SK-N-MC (cell line): ENCODE measurements at regions not wholly inside any gene's neighbourhood (a gene's known extent, or its start where the extent isn't known, plus 50 kb on each side); places are given as distances from the start of the nearest gene placed in this dataset.
"Not testable (repeated sequence)": the region's sequence is repeated elsewhere in the genome, so short reads cannot be mapped to it uniquely, and the experiment has no call there.

ENCODE experiments used
- EZH2 ChIP-seq: fragments of 200-600 bp; sonication (generic); IDR thresholded peaks from one replicate; pipeline ENCODE4 v1.6.1; 2017; ENCODE audit warnings: antibody characterized with exemption
- FOXP2 ChIP-seq: optimal IDR thresholded peaks from 2 replicates; pipeline ENCODE3; 2011; ENCODE audit warnings: mild to moderate bottlenecking, moderate library complexity; ENCODE audit not compliant: insufficient read depth; ENCODE audit errors: extremely low read length, control extremely low read depth
- POLR2AphosphoS5 ChIP-seq: IDR thresholded peaks from 2 replicates; pipeline ENCODE4 v1.6.1; 2012; ENCODE audit warnings: mild to moderate bottlenecking, low read depth, low read length, borderline replicate concordance

- TF ChIP-seq POLR2AphosphoS5, EZH2, FOXP2: not testable (repeated sequence)
These were observed 244.7 kb downstream of the CENPC start for GRCh38 chr4:67300497-67301185.
